COR-L47 (cell line): ENCODE measurements at regions not wholly inside any gene's neighbourhood (a gene's known extent, or its start where the extent isn't known, plus 50 kb on each side); places are given as distances from the start of the nearest gene placed in this dataset.
"Not testable (repeated sequence)": the region's sequence is repeated elsewhere in the genome, so short reads cannot be mapped to it uniquely, and the experiment has no call there.

Experiments
- DNase-seq: peaks from one replicate; lab custom pipeline; 2025; lab: John Stamatoyannopoulos, UW

GRCh38 chr11:96520939-96521338 lies 131.1 kb downstream of the JRKL start:
- DNase-seq, result no peak

- no peak for DNase-seq
Observed at GRCh38 chr11:96523656-96524055, 133.8 kb downstream of the JRKL start.

- no peak for DNase-seq
Observed at GRCh38 chr11:96524475-96524874, 134.7 kb downstream of the JRKL start.

DNA sequence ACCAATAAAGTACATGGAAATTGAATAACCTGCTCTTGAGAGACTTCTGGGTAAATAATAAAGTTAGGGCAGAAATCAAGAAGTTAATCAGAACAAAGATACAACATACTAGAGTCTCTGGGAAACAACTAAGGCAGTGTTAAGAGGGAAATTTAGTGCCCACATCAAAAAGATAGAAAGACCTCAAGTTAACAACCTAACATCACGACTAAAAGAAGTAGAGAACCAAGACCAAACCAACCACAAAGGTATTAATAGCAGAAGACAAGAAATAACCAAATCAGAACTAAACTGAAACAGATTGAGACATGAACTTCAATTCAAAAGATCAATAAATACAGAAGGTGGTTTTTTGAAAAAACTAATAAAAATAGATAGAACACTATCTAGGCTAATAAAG lies 140.7 kb downstream of the JRKL start:
- DNase-seq, result no peak

DNA sequence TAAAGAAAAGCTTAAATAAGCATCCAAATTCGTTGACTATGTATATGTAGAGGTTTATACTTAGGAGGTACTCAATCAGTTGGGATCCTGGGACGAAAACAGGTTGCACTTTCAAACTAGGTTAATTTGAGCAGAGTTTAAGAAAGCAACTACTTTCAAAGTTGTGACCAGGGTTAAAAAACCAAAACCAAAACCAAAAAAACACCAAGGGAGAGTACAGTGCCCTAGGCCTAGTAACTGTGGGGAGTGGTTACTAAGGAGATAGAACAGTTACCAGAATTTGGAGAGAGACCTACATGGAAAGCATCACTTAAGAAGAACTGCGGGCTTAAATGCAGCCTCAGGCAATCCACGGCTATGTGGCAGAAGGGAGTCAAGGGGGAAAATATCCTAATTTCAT lies 148.3 kb downstream of the JRKL start:
- DNase-seq, result no peak

DNA sequence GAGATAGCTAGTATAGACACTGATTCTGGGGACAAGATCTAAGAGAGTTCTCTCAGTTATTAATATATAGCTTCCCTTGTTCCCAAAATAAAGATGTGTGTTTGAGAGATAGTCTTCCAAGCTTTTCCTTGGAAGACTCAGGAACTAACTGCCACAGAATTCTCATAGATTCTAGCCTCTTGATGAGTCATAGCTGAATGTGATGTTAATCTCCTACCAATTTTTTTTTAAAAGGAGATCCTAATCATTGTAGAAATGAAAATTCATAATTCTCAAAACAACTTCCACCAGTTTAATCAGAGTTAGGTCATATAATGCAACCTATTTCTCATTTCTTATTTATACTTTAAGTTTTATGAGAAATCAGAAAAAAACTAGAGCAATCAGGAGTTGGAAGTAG lies 148.8 kb downstream of the JRKL start:
- no peak for DNase-seq

GRCh38 chr11:96540875-96541274 lies 151.1 kb downstream of the JRKL start:
- no peak for DNase-seq

GRCh38 chr11:96543177-96543576 lies 153.4 kb downstream of the JRKL start:
- no peak for DNase-seq

DNA sequence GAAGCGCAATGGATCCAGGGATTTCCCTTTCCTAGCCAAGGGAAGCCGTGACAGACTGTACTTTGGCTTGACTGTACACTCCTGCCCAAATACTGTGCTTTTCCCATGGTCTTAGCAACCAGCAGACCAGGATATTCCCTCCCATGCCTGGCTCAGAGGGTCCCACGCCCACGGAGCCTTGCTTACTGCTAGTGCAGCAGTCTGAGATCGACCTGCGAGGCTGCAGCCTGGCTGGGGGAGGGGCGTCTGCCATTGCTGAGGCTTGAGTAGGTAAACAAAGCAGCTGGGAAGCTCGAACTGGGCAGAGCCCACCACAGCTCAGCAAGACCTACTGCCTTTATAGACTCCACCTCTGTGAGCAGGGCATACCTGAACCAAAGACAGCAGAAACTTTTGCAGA lies 155.4 kb downstream of the JRKL start:
- not testable (repeated sequence) for DNase-seq

- DNase-seq, result no peak
Observed at GRCh38 chr11:96551136-96551535, 161.3 kb downstream of the JRKL start.

GRCh38 chr11:96554236-96554820 lies 164.5 kb downstream of the JRKL start:
- DNase-seq, result no peak

- not testable (repeated sequence) for DNase-seq
Observed at GRCh38 chr11:96555826-96556225, 166.0 kb downstream of the JRKL start.

GRCh38 chr11:96560727-96561126 lies 170.9 kb downstream of the JRKL start:
- not testable (repeated sequence) for DNase-seq

DNA sequence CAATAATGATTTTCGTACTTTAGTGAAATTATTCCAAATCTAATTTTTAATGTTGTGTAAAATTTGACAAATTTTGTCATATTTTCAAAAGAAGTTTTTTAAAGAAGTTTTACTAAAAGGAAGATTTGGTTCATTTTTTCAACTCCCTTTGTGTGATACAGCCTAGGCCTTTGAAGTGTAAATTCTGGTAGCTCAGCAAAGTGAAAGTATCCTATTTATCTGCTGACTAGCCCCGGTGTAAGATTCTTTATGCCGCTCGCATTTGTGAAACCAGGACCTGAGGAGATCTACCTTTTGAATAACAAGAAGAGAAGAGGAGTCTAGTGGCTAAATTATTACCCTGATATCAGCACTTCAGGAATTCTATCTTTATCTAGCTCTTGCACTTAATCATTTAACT lies 177.4 kb downstream of the JRKL start:
- DNase-seq, result no peak

- no peak for DNase-seq
Observed at GRCh38 chr11:96567667-96568066, 177.9 kb downstream of the JRKL start.

DNA sequence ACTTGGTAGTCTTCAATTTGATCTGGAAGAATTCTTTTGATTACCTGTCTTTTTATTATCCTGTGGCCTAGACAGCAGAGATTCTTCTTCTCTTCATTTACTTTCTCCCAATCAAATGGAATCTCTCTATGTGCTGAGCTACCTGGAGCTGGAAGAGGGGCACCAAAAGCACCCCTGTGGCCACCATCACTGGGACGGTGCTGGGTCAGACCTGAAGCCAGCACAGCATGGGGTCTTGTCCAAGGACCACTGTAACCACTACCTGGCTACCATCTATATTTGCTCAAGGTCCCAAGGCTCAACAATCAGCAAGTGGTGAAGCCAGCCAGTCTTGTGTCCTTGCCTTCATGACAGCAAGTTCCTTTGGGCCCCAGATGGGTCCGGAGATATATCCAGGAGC lies 186.6 kb downstream of the JRKL start:
- no peak for DNase-seq

GRCh38 chr11:96578379-96578778 lies 188.6 kb downstream of the JRKL start:
- DNase-seq, result no peak

DNA sequence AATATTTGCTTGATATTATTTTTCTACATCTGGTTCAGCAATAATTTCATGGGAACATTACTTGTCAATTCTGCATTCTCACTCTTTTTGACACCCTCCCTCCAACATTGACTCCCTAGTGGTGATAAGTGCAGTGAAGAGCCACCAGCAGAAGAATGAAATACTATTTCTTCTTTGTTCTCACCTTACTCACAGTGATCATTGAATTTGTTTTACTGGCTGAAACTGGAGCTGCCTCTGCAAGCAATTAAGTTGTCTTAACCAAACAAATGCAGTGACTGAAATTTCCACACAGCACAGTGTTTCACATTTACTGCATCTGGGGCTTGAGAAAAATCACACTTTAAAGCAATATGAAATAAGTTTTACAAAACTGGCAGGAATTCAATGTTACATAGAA lies 189.8 kb downstream of the JRKL start:
- DNase-seq, result no peak

DNA sequence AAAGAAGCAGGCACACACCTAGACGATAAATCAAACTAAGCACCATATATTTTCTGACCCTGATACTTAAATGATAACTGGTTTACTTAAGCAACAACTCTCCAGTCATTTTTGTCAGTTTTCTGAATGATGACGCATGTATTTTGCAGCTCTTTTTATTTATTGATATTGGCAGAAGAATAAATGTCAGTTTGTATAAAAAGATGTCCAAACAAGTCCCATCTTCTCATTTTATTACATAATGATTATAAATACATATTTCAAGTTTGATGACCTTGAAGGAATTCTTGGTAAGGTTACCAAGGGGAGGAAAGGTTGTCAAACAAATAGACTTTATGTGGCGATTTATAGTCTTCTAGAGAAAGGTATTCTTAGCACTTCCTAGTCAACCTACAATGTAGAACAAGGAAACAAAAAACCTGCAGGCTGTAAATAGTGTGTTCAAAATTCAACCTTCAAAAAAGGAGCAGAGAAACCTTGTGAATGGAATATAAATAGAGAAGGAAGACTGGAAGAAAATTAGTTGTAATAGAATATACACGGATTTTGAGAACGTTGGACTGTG lies 190.7 kb downstream of the JRKL start:
- DNase-seq, result no peak

- DNase-seq, result not testable (repeated sequence)
Observed at GRCh38 chr11:96585944-96586880, 196.4 kb downstream of the JRKL start.

DNA sequence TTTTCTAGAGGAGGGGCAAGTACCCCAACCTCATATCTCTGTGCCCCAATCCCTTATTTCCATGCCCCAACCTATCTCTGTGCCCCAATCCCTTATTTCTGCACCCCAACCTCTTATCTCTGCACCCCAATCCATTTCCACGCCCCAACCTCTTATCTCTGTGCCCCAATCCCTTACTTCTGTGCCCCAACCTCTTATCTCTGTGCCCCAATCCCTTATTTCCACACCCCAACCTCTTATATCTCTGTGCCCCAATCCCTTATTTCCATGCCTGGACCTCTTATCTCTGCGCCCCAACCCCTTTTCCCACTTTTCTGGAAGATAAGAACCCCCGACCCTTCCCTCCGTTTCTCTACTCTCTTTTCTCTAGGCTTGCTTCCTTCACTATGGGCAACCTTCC lies 199.0 kb downstream of the JRKL start:
- not testable (repeated sequence) for DNase-seq

GRCh38 chr11:96595011-96595410 lies 205.2 kb downstream of the JRKL start:
- no peak for DNase-seq

- no peak for DNase-seq
Observed at GRCh38 chr11:96607864-96608558, 218.2 kb downstream of the JRKL start.
